ENCODE measurements at regions not wholly inside any gene's neighbourhood (a gene's known extent, or its start where the extent isn't known, plus 50 kb on each side); places are given as distances from the start of the nearest gene placed in this dataset.
A peak's percentile ranks its signal among the peaks of the same experiment; 100 is the strongest.

DNA sequence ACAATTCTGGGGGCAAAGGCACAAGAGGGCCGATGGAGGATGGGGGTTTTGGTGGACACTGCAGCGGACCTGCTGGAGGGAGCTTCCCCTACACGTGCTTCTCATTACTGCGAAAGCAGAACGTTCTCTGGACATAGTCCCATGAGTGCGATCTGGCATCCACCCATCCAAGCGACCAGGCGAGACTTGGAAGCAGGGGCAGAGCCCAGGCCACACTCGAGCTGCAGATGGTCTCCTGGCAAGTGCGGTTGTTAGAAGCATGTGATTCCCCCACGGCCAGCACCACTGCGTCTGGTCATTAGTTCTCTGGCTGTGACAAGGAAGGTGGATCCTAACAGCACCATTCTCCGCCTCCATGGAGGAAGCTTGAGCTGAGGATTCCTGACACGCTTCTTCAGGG lies 118.4 kb upstream of the TCERG1L start:
- peaks cover 0 to 4% (median 1%) of the 10 kb centered on the region in 3 donors for H3K27me3 ChIP-seq (ENCODE audit: control insufficient read depth in 3 of 3, insufficient read depth in 3 of 3, low read length in 2 of 3)
- no peak for DNase-seq

DNA sequence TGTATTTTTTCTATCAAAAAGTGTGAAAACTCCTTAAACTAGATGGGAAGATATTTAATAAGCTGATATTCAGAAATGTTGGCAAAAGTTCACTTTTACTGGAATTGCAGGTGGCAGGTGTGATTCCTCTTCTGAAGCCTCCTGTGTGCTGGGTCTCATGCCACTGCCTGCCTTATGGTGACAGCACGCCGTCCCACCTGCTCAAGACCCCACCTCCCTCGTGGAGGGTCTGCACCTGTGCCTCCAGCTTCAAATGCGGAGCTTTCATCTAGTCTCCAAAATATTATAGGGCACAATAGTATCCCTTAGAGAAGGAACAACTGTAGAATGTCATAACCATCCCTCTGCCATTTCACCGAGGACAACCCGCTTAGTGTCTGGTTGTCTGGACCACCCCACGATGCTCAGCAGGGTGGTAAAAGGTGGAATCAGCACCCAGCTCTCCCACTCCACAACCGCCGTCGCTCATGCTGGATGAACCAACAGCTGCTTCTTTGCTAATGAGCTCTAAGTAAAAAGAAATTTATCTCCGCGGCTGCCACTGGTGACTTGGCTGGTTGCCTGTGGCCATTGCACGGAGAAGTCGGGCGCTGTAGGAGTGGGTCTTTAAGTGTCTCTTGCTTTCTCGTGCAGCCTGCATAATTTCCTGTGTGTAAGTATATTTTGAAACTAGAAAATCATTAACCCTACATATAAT lies 119.3 kb upstream of the TCERG1L start:
- H3K9me3 ChIP-seq (ENCODE audit: control insufficient read depth in 4 of 4, insufficient read depth in 3 of 4, low read length in 3 of 4): peaks cover 0 to 2% (median 0%) of the 10 kb centered on the region in 4 donors
- H3K36me3 ChIP-seq (ENCODE audit: control insufficient read depth in 4 of 4, insufficient read depth in 4 of 4, low read length in 4 of 4): no peaks in the 10 kb centered on the region
- no peak for TF ChIP-seq CTCF (IDR thresholded peaks at IDR 0.05; ENCODE audit: control extremely low read depth, extremely low read depth)
- WGBS, 2 donors: 58 to 80% methylated on average over 16 of the region's 16 CpGs
- no peak overlapping the region for H3K4me3 ChIP-seq
- H3K9ac ChIP-seq (ENCODE audit: insufficient read depth in 1 of 2, low read length in 2 of 2): no peak overlapping the region
- H3K4me1 ChIP-seq (ENCODE audit: control insufficient read depth in 5 of 5, insufficient read depth in 5 of 5, low read length in 5 of 5): peaks cover 0 to 18% (median 2%) of the 10 kb centered on the region in 5 donors
- ATAC-seq (ENCODE audit: insufficient read depth, low FRiP score): no peak
- peak; percentile 52 to 66 (median 59) for DNase-seq
- no peak overlapping the region for H3K27ac ChIP-seq (ENCODE audit: low read depth in 1 of 2, low read length in 1 of 2)
- peaks cover 0 to 4% (median 3%) of the 10 kb centered on the region in 3 donors for H3K27me3 ChIP-seq (ENCODE audit: control insufficient read depth in 3 of 3, insufficient read depth in 3 of 3, low read length in 2 of 3)

More for the DNA sequence above, 118.4 kb upstream of the TCERG1L start:
- no peak for TF ChIP-seq CTCF (IDR thresholded peaks at IDR 0.05; ENCODE audit: control extremely low read depth, extremely low read depth)
- peaks cover 0 to 4% (median 0%) of the 10 kb centered on the region in 4 donors for H3K9me3 ChIP-seq (ENCODE audit: control insufficient read depth in 4 of 4, insufficient read depth in 3 of 4, low read length in 3 of 4)
- H3K4me1 ChIP-seq (ENCODE audit: control insufficient read depth in 5 of 5, insufficient read depth in 5 of 5, low read length in 5 of 5): peaks cover 0 to 18% (median 2%) of the 10 kb centered on the region in 5 donors
- WGBS, 2 donors: 71 to 82% methylated on average over 14 of the region's 14 CpGs
- ATAC-seq (ENCODE audit: insufficient read depth, low FRiP score): no peak
- no peak overlapping the region for H3K9ac ChIP-seq (ENCODE audit: insufficient read depth in 1 of 2, low read length in 2 of 2)
- no peak overlapping the region for H3K27ac ChIP-seq (ENCODE audit: low read depth in 1 of 2, low read length in 1 of 2)
- no peaks in the 10 kb centered on the region for H3K36me3 ChIP-seq (ENCODE audit: control insufficient read depth in 4 of 4, insufficient read depth in 4 of 4, low read length in 4 of 4)
- H3K4me3 ChIP-seq: no peak overlapping the region

GRCh38 chr10:131431533-131431932 lies 120.0 kb upstream of the TCERG1L start:
- TF ChIP-seq CTCF (IDR thresholded peaks at IDR 0.05; ENCODE audit: control extremely low read depth, extremely low read depth): no peak
- Histone ChIP-seq H3K27ac (ENCODE audit: low read depth in 1 of 2, low read length in 1 of 2) (no peak overlapping the region), H3K4me3 (no peak overlapping the region), H3K9ac (ENCODE audit: insufficient read depth in 1 of 2, low read length in 2 of 2) (no peak overlapping the region), H3K9me3 (ENCODE audit: control insufficient read depth in 4 of 4, insufficient read depth in 3 of 4, low read length in 3 of 4) (peaks cover 0 to 2% (median 0%) of the 10 kb centered on the region in 4 donors), H3K36me3 (ENCODE audit: control insufficient read depth in 4 of 4, insufficient read depth in 4 of 4, low read length in 4 of 4) (no peaks in the 10 kb centered on the region), H3K27me3 (ENCODE audit: control insufficient read depth in 3 of 3, insufficient read depth in 3 of 3, low read length in 2 of 3) (peaks cover 0 to 4% (median 3%) of the 10 kb centered on the region in 3 donors), H3K4me1 (ENCODE audit: control insufficient read depth in 5 of 5, insufficient read depth in 5 of 5, low read length in 5 of 5) (peaks cover 0 to 17% (median 2%) of the 10 kb centered on the region in 5 donors)
- ATAC-seq (ENCODE audit: insufficient read depth, low FRiP score) (no peak), DNase-seq (peak; percentile 22 to 46 (median 41))
- 53 to 67% methylated on average over 7 of the region's 7 CpGs for WGBS, 2 donors
